NCI-H460 (cell line): ENCODE measurements at regions not wholly inside any gene's neighbourhood (a gene's known extent, or its start where the extent isn't known, plus 50 kb on each side); places are given as distances from the start of the nearest gene placed in this dataset.
"Not testable (repeated sequence)": the region's sequence is repeated elsewhere in the genome, so short reads cannot be mapped to it uniquely, and the experiment has no call there.

Experiments
- DNase-seq: peaks from one replicate; pipeline ENCODE4 v3.0.0-alpha.2; 2016; ENCODE audit warnings: low read depth; ENCODE audit errors: extremely low read depth

DNA sequence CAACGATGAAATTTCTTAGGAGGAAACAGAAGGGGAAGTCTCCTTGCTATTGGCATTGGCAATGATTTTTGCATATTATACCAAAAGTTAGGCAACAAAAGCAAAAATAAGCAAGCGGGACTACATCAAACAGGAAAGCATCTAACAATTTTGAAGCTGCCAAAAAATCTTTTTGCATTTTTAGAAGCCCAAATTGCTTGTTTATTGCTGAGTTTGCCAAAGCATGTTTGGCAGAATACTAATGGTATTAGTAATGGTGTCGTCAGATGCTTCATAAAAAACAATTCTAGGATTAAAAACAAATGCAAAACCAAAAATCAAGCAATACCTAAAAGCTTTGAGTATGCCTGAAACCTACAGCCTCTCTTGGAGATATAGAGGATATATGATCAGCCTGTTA lies 80.0 kb downstream of the GALR1 start:
- no peak for DNase-seq

- no peak for DNase-seq
These were observed 85.2 kb downstream of the GALR1 start for GRCh38 chr18:77334876-77335275.

GRCh38 chr18:77337604-77338003 lies 88.0 kb downstream of the GALR1 start:
- no peak for DNase-seq

DNA sequence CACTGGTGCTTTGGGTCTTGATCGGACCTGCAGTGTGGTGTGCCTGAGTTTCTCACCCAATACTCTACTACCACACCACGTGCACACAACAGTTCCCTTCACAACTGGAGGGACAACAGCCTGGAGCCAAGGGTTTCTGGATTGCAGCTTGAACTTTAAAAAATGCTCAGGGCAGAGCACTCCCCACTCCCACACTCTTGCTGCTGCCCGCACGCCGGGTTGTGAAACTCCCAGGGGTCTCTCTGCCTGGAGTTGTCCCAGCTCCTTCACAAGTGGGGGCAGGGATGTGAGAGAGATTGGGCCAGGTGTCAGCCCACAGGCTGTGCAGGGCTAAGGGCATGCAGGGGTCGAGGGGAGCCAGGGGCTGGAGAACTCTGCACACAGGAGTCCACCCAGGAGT lies 89.4 kb downstream of the GALR1 start:
- no peak for DNase-seq

- no peak for DNase-seq
These were observed 90.0 kb downstream of the GALR1 start for GRCh38 chr18:77339623-77340022.

DNA sequence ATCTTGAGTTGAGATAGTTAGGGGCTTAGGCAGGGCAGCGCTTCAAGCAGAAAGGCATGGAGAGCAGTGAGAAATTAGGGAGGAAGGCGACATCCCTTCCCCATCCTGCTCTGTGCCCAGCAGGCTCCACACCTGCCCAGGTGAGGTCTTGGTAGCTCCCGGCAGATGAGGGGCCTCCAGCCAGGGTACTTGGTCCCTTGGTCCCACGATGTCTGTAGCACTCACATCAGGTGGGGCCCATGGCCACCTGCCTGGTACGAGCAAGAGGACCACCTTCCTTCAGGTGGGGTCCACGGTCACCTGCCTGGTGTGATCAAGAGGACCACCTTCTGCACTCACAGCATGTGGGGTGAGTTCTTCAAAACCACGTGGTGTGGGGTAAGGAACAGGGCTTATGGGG lies 91.2 kb downstream of the GALR1 start:
- DNase-seq, result no peak

DNA sequence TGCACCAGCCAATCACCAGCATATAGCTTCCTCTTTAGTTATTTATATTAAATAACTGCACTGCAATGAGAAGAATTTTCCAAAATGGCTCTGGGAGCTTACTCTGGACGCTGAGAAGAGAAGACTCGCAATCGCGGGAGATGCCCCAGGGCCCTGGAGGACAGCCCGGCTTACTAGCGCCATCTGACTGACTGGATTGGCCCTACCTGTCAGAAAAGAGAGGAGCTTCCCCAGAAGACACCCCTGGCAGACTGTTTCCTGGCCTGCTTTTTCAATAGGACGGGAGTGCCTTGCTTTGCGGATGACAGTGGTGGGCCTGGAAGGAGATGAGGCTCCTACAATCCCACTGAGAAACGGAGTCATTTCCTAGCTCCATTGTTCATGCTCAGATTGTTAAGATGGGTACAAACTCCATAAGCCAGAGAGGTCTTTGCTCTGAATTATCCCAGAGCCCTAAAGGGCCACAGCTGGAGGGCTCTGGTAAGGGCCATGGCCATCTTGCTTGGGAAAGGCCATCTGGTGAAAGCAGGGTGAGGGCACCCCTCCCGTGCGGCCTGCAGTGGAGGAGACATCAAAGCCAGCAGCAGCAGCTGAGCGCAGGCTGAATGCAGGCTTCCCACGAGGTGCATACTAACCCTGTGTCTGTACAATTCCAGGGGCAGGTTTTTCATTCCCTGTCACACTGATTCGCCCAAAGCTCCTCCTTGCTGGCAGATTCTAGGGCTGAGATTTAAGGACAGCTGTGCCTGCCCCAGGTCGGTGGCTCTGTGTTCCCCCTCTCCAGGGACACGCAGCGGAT lies 92.1 kb downstream of the GALR1 start:
- DNase-seq, result no peak

GRCh38 chr18:77342736-77343135 lies 93.1 kb downstream of the GALR1 start:
- DNase-seq, result no peak

GRCh38 chr18:77343846-77344510 lies 94.3 kb downstream of the GALR1 start:
- no peak for DNase-seq

GRCh38 chr18:77344786-77345500 lies 95.3 kb downstream of the GALR1 start:
- DNase-seq, result no peak

DNA sequence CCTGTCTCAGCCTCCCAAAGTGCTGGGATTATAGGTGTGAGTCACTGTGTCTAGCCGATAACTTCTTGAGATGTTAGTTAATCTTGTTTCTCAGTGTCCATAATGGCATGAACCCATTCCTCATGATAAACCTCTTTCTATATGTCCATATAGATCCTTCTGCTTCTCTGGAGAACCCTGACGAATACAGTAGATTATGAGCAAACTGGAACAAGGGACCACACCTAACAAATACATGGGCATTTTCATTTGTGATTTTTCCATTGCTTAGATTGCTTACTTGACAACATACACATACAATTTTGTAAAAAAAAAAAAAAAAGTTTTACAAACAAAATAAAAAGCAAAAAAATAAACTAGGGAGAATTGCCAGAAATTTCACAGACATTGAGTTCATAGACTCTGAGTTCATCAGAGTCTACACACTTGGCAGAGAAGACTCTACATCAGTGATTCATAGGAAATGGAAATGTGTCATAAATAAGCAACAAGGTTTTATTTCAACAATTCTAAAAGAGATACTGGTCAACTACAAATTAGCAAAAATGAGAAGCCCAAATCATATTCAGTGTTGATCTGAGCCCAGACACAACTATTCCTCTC lies 96.7 kb downstream of the GALR1 start:
- DNase-seq, result no peak

- not testable (repeated sequence) for DNase-seq
These were observed 103.7 kb downstream of the GALR1 start for GRCh38 chr18:77353349-77353748.

- no peak for DNase-seq
These were observed 110.1 kb downstream of the GALR1 start for GRCh38 chr18:77359561-77360314.

DNA sequence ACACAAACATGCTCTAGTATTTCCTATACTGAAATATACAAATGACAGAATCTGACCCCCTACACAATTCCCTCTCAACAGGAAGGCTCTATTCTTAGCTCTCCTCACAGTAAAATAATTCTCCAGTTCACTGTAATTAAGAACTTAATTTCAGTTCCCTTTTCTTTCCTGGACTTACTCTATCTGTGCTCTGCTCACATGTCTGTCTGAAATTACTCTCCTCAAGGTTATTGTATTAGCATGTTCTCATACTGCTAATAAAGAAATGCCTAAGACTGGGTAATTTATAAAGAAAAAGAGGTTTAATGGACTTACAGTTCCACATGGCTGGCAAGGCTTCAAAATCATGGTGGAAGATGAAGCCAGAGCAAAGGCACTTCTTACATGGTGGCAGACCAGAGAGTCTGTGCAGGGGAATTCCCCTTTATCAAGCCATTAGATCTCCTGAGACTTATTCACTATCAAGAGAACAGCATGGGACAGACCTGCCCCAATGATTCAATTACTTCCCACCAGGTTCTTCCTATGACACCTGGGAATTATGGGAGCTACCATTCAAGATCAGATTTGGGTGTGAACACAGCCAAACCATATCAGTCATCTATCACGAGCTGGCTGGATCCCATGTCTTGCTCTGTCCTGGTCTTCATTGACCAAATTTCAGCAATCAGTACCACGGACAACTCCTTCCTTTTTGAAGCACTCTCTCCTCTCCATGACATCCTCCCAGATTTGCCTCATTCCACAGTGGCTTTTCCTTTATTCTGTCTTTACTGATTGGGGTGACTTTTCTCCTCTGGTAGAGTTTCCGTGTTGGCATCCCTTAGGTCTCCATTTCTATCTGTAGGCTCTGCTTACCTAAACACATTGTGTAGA lies 110.9 kb downstream of the GALR1 start:
- no peak for DNase-seq

DNA sequence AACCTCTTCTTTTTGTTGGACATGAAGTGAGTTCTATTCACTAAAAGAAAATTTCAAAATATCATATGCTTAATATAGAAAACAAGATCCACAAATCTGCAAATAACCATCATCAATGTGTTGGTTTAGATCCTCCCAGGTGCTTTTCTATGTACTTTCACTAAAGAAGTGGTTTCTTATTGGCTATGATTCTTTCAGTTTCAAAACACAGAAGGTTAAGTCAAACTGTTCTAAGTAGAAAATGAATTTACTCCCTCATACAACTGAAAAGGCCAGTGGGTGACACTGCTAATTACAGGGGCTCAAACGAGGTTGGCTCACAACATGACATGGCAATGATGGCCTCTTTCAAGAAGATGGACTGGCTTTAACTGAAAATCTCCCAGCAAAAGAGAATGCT lies 111.7 kb downstream of the GALR1 start:
- DNase-seq, result no peak

DNA sequence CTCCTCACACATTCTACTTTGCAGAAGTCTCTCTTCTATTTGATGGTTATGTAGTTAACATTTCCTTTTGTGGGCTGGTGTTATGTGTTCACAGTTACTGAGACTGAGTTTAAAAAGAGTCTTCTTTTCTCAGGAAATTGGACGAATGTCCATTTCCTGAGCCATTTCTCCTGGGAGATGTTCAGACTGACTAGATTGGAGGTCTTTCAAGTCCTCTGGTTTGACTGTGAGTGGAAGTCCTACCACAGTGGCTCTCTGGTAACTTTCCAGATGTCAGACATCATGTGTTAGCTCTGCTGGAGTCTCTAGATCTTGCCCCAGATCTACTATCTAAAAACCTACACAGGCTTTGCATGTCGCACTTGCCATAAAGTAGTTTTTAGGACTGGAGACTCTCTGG lies 116.0 kb downstream of the GALR1 start:
- DNase-seq, result no peak

GRCh38 chr18:77366067-77366719 lies 116.5 kb downstream of the GALR1 start:
- no peak for DNase-seq

- DNase-seq, result no peak
These were observed 117.3 kb downstream of the GALR1 start for GRCh38 chr18:77366720-77367641.
